Brain microvascular endothelial cell (primary cell): ENCODE measurements at regions not wholly inside any gene's neighbourhood (a gene's known extent, or its start where the extent isn't known, plus 50 kb on each side); places are given as distances from the start of the nearest gene placed in this dataset.

Experiments
- DNase-seq: peaks from one replicate; pipeline ENCODE4 v3.0.0-alpha.2; 2020
- H3K27ac ChIP-seq: fragments of 250-450 bp; sonication (Bioruptor Pico); 2 replicates; pipeline ENCODE4 v1.5.1; 2020; ENCODE audit warnings: mild to moderate bottlenecking, moderate library complexity
- H3K27me3 ChIP-seq: fragments of 250-450 bp; sonication (Bioruptor Pico); replicated peaks from 2 replicates; pipeline ENCODE4 v1.5.1; 2020; ENCODE audit warnings: mild to moderate bottlenecking
- H3K36me3 ChIP-seq: fragments of 250-450 bp; sonication (Bioruptor Pico); replicated peaks from 2 replicates; pipeline ENCODE4 v1.5.1; 2020; ENCODE audit warnings: mild to moderate bottlenecking
- H3K4me3 ChIP-seq: 2 replicates; pipeline ENCODE4 v1.5.1; 2011; ENCODE audit warnings: low read depth, mild to moderate bottlenecking, control low read depth, low read length, moderate library complexity
- CTCF ChIP-seq: IDR thresholded peaks from 2 replicates; pipeline ENCODE4 v1.5.1; 2011; ENCODE audit warnings: low read depth, mild to moderate bottlenecking, moderate library complexity, low read length, control low read depth, inconsistent platforms; ENCODE audit errors: missing control alignments
- in situ Hi-C: cut with HindIII; loops from 2 replicates; pipeline ENCODE4 v1.10.0; 2017; ENCODE audit warnings: low sequenced_read_pairs, low pct_ligation_motif_present

DNA sequence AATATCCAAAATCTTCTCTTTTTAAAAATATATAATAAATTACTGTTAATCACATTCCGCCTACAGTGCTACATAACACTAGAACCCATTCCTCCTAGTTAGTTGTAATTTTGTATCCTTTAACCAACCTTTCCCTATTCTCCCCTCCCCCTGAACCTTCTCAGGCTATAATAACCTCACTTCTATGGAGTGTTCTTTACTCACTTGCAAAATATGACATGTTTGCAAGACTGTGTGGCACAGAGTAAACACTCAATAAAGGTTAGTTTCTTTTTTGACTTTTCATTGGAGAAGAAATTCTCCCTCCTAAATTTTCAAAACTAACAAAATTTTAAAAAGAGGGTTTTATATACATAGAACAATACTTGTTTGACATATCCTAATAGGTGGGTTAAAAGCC, 147.0 kb downstream of the FOXA2 start:
- Histone ChIP-seq H3K27me3 (no peaks in the 10 kb centered on the region), H3K4me3 (no peak overlapping the region), H3K27ac (no peak overlapping the region), H3K36me3 (no peaks in the 10 kb centered on the region)
- no peak for TF ChIP-seq CTCF
- no peak for DNase-seq
- in situ Hi-C loops: no loop called here

GRCh38 chr20:22431419-22431818, 153.0 kb downstream of the FOXA2 start:
- in situ Hi-C loops: no loop called here
- Histone ChIP-seq H3K27me3 (no peaks in the 10 kb centered on the region), H3K4me3 (no peak overlapping the region), H3K36me3 (no peaks in the 10 kb centered on the region), H3K27ac (no peak overlapping the region)
- TF ChIP-seq CTCF: no peak
- DNase-seq: no peak

- no peak for TF ChIP-seq CTCF
- in situ Hi-C loops: no loop called here
- H3K4me3 ChIP-seq: no peak overlapping the region
- no peaks in the 10 kb centered on the region for H3K36me3 ChIP-seq
- no peak overlapping the region for H3K27ac ChIP-seq
- H3K27me3 ChIP-seq: no peaks in the 10 kb centered on the region
- no peak for DNase-seq
These were observed 153.6 kb downstream of the FOXA2 start for GRCh38 chr20:22430746-22431168.

DNA sequence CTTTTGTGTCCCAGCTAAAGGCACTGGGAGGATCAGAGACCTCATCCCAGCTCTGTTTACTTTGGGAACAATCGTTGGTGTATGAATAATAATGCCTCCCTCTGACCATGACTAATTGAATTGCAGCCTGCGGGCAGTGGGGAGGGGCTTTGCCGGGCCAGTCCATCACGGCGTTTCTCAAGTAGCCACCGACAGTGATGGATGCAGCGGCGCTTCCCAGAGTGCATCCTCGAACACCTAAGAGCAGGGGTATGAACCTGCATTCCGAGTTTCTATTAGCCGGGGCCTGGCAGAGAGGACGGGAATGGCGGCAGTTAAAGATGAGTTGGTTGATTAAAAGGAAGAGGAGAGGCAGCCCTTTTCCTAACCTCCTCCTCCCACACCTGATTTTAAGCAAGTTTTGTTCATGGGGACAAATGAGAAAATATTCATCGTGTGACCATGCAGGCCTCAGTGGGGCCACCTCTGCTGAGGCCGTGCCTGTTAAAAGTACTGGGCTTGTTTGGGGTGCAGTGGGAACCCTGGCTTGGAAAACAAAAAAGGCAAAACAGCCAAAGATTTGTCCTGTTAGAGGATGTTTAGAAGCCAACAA, 154.1 kb downstream of the FOXA2 start:
- Histone ChIP-seq H3K27ac (no peak overlapping the region), H3K4me3 (no peak overlapping the region), H3K27me3 (no peaks in the 10 kb centered on the region), H3K36me3 (no peaks in the 10 kb centered on the region)
- TF ChIP-seq CTCF: no peak
- in situ Hi-C loops: no loop called here
- DNase-seq: no peak

- DNase-seq: no peak
- TF ChIP-seq CTCF: no peak
- H3K4me3 ChIP-seq: no peak overlapping the region
- in situ Hi-C loops: no loop called here
- no peak overlapping the region for H3K27ac ChIP-seq
- no peaks in the 10 kb centered on the region for H3K27me3 ChIP-seq
- H3K36me3 ChIP-seq: no peaks in the 10 kb centered on the region
These were observed 154.9 kb downstream of the FOXA2 start for GRCh38 chr20:22429175-22430153.
